NOMO-1 (cell line): ENCODE measurements at regions not wholly inside any gene's neighbourhood (a gene's known extent, or its start where the extent isn't known, plus 50 kb on each side); places are given as distances from the start of the nearest gene placed in this dataset.

ENCODE experiments used
- DNase-seq, 2 experiments: peaks; one replicate each; lab custom pipeline; 2025; ENCODE audit not compliant: unreplicated experiment in 2 of 2; lab: John Stamatoyannopoulos, UW

DNA sequence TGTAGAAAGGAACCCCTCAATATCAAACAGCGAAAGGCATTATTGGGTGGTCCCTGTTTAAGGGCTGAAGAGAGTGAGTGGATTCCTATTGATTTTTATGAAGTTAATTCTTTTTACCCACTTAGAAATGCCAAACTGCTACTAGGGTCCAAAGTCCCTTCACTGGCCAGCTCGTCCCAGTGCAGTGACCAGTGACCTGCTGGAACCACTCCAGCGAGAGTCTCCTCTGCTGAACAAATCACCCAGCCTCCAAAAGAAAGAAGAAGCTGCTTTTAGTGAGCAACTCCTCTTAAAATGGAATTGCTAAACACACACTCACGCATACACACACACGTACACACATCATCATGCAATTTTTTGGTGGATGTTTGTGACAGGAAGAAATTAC lies 198.2 kb upstream of the PLEKHG7 start:
- peak in 1 of 2 experiments; percentile 6 for DNase-seq

DNA sequence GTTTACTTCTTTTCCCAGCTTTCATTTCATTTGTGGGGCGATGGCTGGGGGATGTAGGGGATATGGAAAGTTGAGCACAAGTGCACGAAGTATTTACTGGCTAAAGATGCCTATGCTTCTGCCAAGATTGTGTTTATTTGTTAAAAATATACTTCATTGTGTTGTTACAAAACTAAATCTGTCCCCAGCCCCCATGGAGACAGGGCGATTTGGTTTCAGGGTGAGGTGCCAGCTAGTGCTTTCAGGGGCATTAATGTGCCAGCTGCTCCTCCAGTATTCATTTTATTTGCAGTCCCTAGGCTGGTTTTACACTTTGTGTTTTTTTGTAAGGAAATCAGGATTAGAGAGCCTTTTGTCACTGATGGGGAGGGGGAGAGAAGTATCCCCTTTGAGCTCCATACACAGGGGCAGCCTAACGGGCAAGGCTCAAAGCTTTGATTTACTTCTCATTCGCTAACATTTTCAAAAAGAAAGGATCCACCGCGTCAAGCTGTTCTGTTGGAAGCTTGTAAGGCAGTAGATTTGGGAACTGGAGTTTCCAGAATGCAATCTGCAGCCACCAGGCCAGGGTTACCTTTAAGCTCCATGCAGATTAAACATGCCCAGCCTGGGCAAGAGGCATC lies 198.7 kb upstream of the PLEKHG7 start:
- DNase-seq = no peak

DNA sequence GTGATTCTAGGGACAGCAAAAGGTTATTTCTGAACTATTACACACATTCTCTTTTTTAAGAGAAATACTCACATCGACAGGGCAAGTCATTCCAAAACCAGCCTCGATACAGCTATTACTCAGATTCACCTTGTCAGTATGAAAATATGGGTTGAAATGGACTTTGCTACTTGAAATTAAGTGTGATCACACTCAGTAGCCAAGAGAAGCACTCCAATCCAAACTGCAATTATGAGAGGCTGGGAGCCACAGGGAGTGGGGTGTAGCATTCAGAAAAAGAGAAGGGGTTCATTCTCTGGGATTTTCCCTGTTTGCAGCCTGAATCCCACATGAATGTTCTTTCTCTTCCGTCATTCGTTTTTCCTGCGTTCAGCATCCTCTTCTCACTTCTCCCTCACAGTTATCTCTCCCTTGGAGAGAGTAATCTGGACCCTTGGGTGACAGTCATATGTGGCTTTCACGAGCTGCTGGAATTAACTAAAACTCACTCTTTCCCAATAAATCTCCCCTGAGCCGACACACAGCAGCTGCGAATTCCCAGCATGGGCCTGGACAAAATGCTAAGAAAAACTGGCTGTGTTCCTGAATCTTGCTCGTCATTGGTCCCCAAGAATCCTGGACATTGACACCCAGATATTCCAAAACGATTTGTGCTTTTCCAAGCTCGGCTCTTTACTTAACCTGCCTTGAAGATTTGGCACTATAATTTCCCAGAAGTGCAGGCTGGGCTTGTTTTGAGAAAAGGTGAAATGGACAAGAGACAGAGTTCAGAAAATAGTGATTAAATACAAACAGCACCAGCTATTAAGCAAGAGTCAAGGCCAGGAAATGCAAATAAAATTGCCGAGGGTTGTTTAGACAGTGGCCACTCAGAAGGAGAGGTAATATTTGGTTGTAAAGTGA lies 199.5 kb upstream of the PLEKHG7 start:
- DNase-seq = no peak

DNA sequence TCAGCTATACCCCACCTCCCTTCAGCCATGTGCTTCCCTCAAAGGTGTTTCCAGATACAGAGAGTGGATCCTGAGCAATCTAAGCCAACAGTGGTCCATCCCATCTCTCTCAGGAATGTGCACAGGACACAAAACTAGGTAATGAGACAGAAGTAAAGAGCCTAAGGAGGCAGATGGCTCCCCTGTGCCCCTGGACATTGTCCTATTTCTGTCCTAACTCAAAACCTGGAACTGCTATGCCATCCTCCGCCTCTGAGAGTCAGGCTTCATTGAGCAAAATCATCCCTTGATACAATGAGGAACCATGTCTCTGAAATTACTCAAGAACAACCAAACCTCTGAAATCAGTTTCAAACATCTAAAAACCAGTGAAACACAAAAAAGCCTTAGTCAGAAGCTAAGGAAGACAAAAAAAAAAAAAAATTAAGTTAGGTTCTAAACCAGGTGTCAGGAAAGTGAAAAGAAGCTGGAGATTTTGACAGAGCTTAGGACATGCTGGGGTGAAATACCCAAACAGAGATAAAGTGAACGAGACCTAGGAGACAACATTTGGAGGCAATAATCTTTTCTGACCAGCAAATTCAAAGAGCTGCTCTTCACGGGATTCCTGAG lies 200.3 kb upstream of the PLEKHG7 start:
- DNase-seq = peak; percentile 35 to 88

DNA sequence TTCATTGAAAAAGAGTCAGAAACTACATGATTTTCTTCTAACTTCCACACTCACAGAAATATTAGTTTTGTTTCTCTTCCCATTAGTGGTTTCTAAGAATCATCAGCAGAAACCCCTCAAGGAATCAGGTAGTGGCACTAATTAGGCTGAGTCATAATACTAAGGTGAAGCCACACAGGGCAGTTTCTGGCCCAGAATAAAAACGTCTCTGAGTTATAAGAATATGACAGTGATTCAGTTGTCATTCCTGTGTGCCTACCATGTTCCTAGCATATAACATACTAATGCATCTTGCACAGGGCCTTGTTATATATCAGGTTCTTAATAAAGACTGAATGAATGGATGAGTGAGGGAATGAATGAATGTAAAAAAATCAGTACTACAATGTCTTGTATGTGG lies 206.0 kb upstream of the PLEKHG7 start:
- DNase-seq = no peak

DNA sequence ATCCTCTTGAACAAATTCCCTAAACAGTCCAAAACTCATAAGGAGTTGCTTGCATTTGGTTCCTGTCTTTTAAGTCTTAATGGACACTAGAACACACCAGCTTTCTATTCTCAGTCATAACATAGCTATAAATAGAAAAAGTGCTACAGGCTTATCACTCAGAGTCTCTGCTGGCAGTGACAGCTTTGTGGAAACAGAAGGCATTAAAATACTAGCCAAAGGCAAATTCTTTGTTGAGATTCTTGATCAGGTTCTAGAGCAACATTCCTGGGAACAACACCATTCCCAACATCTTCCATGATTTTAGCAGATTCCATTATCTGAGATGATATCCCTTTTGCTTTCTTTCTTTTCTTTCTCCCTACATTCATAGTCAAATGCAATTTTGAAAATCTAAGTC lies 207.7 kb upstream of the PLEKHG7 start:
- DNase-seq = no peak

DNA sequence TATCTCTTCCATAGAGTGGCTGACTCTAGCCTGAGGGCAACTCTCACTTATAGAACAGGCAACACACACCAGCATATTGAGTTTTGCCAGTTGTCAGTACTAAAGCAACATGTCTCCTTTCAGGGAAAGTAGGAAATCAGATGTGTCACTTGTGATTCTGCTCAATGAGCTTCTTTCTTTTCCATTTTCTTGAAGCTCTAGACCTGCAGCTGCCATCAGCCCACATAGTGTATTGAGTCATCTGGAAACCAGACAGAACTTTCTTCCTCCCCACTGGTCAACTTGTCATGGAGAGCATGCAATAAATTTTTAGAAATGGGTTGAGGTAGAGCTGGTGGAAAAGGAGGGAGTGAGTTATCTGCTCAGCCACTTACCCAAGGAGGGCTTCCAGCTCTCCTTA lies 209.0 kb upstream of the PLEKHG7 start:
- DNase-seq = no peak

DNA sequence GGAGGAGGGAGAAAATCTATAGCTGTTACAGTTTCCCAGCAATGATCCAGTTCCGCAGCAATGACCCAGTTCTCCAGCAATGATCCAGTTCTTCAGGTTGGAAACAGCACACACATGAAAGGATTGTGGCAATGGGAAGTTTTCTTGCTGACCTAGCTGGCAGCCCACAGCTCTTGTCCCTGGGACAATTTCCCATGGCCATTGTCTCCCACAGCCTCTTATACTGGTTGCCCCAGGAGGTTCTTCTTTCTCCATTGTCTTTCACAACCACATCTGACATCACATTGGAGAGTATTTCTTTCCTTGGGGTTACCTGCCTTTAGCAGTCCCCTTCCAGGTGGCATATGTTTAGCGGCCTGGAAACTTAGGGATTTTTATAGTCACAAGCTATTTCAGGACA lies 209.8 kb upstream of the PLEKHG7 start:
- no peak for DNase-seq

DNA sequence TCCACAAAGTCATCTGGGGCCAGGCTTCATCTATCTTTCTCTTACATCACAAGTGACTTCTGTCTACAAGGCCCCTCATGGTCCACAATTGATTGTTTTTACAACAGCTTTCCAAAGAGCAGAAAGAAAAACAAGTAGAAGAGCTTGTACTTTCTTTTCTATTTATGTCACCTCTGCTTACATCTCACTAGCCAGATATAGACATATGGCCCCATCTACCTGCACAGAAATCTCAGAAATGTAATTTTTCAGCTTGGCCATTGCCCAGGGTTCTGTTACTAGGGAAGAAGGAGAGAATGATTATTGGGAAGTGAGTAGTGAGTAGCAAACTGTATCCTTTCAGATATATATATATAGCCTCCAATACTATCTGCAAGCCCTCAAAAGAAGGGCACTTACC lies 210.5 kb upstream of the PLEKHG7 start:
- no peak for DNase-seq

DNA sequence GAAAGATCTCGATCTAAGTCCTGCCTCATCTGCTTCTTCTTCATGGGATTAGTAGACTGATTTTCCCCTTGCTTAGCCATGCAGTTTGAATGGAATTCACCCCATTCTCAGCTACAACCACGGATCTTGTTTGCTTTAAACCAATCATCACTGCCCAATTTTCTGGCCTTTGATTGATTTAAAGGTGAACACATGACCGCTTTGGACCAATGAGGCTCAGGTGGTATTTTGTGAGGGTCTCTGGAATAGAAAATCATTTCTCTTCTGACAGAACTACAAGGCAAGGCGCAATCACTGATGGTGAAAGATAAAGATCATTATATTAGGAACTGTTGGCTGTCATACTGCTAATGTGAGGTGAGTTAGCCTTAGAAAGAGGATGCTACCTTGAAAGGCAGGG lies 213.0 kb upstream of the PLEKHG7 start:
- DNase-seq = no peak

DNA sequence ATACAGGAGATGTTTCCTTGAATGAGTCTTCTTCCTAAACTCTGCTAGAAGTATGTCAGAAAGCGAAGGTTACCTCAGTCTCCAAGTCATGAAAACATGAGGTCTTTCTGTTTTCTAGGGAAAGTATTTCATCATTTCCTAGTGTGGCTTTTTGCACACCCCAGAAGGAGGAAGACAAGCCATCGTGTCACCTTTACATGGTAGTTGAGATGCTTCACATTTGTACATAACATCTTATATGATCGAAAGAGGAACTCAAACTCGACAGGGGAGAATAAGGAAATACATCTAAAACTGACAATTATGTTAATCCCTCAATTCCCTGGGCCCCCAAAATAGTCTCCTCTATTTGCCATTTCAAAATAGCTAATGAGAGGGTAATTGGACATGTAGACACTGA lies 214.1 kb upstream of the PLEKHG7 start:
- DNase-seq = peak; percentile 71 to 90

DNA sequence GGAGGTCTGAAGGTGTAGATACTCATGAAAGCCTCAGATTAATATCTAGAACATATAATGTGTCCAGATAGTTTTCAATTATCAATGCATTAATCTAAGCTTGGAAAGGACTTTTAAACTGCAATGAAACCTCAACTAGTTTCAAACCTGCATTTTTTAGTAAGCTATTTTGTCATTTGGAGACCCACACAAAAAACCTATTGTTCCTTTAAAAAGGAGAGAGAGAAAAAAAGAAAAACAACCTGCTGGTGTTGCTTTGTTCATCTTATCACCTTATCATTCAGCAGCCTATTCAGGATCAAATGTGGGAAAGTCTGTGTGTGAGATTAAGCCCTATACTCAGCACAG lies 215.7 kb upstream of the PLEKHG7 start:
- no peak for DNase-seq

DNA sequence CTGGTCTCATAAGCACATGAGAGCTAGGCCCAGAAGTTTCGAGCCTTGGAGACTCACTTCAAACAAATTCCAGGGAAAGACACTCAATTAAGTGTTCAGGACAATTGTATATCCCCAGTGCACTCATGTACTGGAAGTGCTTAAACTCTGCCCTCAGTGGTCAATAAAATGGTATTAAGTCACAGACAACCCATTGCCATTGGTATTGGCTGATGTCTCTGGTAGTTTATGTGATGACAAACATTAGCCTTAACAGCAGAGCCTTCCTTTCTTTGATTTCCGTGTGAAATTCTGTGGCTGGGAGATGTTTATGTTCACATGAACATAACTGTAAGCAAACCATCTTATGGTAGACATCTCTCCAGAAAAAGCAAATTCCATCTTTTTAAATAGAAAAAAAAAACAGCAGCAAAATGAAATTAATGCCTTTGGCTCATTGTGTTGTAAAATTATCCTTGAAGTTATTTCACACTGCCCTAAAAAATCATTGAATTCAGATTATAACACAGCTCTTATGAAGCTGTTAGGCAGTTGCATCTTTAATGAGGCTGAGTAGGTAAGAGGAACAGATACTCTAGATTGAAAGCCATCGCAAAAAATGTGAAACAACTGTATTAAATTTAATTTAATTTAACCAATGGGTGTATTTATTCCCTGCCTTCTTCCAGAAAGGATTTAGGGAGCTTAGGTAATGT lies 216.2 kb upstream of the PLEKHG7 start:
- no peak for DNase-seq

DNA sequence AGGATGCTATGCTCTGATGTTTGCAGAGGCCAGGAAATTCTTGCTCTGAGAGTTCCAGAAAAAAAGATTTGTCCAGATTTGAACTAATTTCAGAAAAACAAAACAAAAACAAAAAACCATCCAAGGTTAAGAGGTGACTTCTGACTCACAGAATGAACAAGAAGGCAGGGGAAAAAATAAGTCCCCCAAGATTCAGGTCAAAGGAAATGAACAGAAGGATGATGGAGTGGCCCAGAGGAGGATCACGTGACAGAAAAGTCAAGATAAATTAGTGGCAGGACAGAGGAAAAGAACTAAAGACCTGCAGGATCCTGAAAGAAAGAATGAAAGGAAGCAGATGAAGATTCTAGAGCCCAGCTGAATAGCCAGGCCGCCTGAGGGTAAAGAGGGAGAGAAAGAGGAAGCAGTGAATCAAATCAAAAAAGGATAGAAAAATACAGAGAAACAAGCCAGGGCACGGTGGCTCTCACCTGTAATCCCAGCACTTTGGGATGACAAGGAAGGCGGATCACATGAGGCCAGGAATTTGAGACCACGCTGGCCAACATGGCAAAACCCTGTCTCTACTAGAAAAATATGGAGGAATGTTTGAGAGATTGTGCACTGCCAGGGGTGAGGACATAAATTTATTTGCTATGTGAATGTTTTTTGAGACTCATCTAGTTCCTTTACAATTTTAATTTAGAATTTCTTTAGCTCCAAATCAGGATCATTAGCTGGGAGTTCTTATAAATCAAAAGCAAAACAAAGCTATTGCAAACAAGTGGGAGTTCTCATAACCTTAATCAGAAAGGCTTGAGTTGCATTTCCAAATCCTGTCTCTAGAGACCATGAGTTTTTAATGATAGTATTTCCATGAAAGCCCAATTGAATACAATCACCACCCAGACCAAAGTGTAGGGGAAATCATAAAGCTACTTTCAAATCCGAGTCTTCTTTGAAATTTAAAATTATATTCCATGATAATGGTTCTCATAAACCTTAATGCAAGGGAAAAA lies 217.1 kb upstream of the PLEKHG7 start:
- peak in 1 of 2 experiments; percentile 12 for DNase-seq

DNA sequence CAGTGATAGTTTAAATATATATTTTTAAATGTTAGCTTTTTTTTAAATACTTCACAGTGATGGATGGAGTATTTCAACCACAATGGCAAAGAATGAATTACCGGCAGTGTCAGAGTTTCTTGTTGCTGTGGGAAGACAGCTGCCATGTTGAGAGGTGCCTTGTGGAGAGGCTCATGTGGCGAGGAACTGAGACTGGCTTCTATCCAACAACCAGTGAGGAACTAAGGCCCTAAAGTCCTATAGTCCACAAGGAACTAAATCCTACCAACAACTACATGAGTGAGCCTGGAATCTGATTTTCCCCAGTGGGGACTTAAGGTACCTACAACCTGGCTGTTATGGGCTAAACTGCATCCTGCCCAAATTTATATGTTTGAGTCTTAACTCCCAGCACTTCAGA lies 220.2 kb upstream of the PLEKHG7 start:
- no peak for DNase-seq

DNA sequence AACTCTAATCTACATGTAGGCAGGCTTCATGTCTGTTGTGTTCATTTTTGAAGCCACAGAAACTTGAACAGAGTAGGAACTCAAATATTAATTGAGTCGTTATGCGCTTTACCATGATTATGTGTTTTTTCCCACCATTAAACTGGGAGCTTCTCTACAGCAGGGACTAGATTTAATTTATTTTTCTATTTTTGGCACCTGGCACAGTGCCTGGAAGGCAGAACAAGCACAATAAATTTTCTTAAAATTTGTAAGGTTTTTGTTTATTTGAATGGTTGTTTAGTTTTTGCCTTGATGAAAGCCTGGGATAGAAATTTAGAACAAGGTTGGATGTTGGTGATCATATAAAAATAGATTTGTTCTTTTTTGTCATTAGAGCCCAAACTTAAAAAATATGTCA lies 221.7 kb upstream of the PLEKHG7 start:
- DNase-seq = no peak

DNA sequence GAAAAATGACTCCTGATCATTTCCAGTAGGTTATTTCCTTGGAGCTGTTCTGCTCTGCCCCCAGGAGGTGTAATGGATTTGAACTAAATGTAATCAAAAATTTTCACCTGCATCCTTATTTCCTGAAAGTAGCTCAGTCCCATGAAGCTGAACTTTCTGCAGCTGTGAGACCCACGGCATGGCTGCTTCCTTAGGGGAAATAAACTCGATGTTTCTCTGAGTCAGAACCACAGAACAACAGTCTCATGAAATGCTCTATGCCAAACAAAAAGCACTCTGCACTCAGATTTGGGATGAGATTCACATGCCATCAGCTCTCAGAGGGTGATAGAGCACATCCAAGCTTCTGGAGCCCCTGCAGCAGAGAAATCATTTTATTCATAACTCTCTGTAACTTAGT lies 224.1 kb upstream of the PLEKHG7 start:
- no peak for DNase-seq

DNA sequence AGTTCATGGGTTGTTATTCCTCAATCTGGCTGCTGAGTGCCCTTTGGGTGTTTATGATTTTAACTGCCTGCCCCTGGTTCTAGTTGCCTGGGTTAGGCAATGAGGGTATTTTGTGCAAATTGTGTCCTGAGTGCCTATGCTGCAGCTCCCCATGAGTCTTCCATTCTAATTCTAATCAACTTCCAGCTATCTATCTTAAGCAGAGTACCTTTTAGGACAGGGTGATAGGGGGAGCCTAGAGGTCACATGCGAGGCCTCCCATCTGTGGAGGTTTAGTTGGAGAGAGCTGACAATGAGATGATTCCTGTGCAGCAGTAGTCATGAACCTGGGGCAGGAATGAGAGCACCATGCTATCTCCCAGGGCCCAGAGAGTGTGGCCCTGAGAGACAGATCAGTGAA lies 225.9 kb upstream of the PLEKHG7 start:
- no peak for DNase-seq

DNA sequence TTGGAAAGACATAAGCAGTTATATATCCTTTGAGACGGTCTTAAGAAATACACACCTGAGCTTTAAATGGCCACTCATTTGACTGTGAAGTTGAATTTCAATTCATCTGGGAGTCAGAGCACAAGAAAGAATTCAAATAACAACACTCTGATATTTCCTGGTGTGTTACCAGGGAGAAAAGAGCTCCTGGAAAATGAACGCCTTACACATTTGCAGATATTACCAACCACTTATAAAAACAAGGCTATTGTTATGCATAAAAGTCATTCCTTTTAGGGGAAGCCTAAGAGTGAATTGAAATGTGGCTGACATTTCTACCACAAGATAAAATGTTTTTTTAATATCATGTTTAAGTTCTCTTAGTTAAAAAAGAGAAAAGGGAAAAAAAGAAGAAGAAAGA lies 229.2 kb upstream of the PLEKHG7 start:
- DNase-seq = no peak

DNA sequence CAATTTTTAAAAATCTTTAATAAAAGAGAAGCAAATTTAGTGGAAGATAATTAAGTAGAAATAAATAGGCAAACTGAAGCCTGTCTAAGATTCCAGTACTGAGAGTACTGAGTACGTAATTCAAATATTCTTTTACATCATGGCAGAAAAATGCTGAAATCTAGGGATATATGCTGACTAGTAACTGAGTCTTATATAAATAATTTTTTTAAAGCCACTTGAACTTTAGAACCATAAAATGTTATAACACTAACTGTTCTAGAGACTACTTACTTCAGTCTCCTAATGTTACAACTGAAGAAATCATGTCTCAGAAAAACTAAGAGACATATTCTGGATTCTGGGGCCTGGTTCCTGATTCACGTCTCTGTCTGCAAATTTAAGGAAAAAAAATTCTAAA lies 230.6 kb upstream of the PLEKHG7 start:
- DNase-seq = no peak
